HG02798 (cell line): ENCODE measurements at regions not wholly inside any gene's neighbourhood (a gene's known extent, or its start where the extent isn't known, plus 50 kb on each side); places are given as distances from the start of the nearest gene placed in this dataset.

Experiments used
- ATAC-seq: cut with Tn5 transposase; IDR thresholded peaks from one replicate; pipeline ENCODE4 v1.9.1; 2021; ENCODE audit warnings: mild to moderate bottlenecking; ENCODE audit not compliant: unreplicated experiment, poor library complexity

- ATAC-seq: no peak
These were observed 72.3 kb downstream of the LINC00237 start for GRCh38 chr20:21033817-21034216.

GRCh38 chr20:21031666-21032065 is 74.5 kb downstream of the LINC00237 start:
- no peak for ATAC-seq

- no peak for ATAC-seq
These were observed 76.8 kb downstream of the LINC00237 start for GRCh38 chr20:21029341-21029740.

- ATAC-seq: no peak
These were observed 77.2 kb downstream of the LINC00237 start for GRCh38 chr20:21028921-21029320.

GRCh38 chr20:21028436-21028835 is 77.7 kb downstream of the LINC00237 start:
- no peak for ATAC-seq

GRCh38 chr20:21027569-21027968 is 78.6 kb downstream of the LINC00237 start:
- no peak for ATAC-seq

GRCh38 chr20:21026951-21027350 is 79.2 kb downstream of the LINC00237 start:
- no peak for ATAC-seq

GRCh38 chr20:21024420-21024819 is 81.7 kb downstream of the LINC00237 start:
- ATAC-seq: no peak

GRCh38 chr20:21022925-21023324 is 83.2 kb downstream of the LINC00237 start:
- no peak for ATAC-seq

GRCh38 chr20:21021472-21021790 is 84.7 kb downstream of the LINC00237 start:
- no peak for ATAC-seq

- ATAC-seq: no peak
These were observed 85.3 kb downstream of the LINC00237 start for GRCh38 chr20:21020659-21021471.

GRCh38 chr20:21019814-21020658 is 86.1 kb downstream of the LINC00237 start:
- ATAC-seq: no peak

GRCh38 chr20:21019468-21019813 is 86.7 kb downstream of the LINC00237 start:
- ATAC-seq: no peak

- ATAC-seq: no peak
These were observed 87.6 kb downstream of the LINC00237 start for GRCh38 chr20:21018576-21018975.

GRCh38 chr20:21017528-21018085 is 88.6 kb downstream of the LINC00237 start:
- no peak for ATAC-seq

- ATAC-seq: no peak
These were observed 89.4 kb downstream of the LINC00237 start for GRCh38 chr20:21016751-21017150.

GRCh38 chr20:21014528-21014927 is 91.6 kb downstream of the LINC00237 start:
- no peak for ATAC-seq

GRCh38 chr20:21008951-21009350 is 97.2 kb downstream of the LINC00237 start:
- ATAC-seq: no peak

- no peak for ATAC-seq
These were observed 99.5 kb downstream of the LINC00237 start for GRCh38 chr20:21006611-21007010.

- ATAC-seq: no peak
These were observed 101.6 kb downstream of the LINC00237 start for GRCh38 chr20:21004386-21005076.

GRCh38 chr20:21003902-21004301 is 102.3 kb downstream of the LINC00237 start:
- ATAC-seq: no peak
